ENCODE measurements at regions not wholly inside any gene's neighbourhood (a gene's known extent, or its start where the extent isn't known, plus 50 kb on each side); places are given as distances from the start of the nearest gene placed in this dataset.

GRCh38 chr16:85421338-85422195 lies 191.6 kb upstream of the GSE1 start:
- ATAC-seq (no peak), DNase-seq (peak in 3 of 4 donors; percentile 2 to 20 (median 13))
- no peaks in the 10 kb centered on the region for H3K9me3 ChIP-seq
- peak overlapping the region in 2 of 4 donors; percentile 52 to 66 for H3K27ac ChIP-seq
- H3K4me1 ChIP-seq, result peaks cover 48% of the 10 kb centered on the region
- TF ChIP-seq CTCF (IDR thresholded peaks at IDR 0.05) (no peak), POLR2A (IDR thresholded peaks at IDR 0.05) (no peak)
- H3K4me3 ChIP-seq, result no peak overlapping the region
- no peaks in the 10 kb centered on the region for H3K36me3 ChIP-seq (replicated peaks in 1 of 2; ENCODE audit: insufficient read depth in 1 of 2, low read depth in 2 of 2)
- intact Hi-C loops (cut with DNase I), result loop anchor here (2.0 to 10.0 kb wide), 2 partner anchors 187 to 293 kb away; no protein-coding TSS in a partner anchor
- 64 to 73% methylated on average over 9 to 23 of the region's 24 CpGs for WGBS, 2 donors
- no peaks in the 10 kb centered on the region for H3K27me3 ChIP-seq

GRCh38 chr16:85422196-85422631 lies 190.9 kb upstream of the GSE1 start:
- H3K27ac ChIP-seq, result peak overlapping the region in 3 of 4 donors; percentile 52 to 68 (median 66)
- no peak for TF ChIP-seq POLR2A (IDR thresholded peaks at IDR 0.05)
- no peak for TF ChIP-seq CTCF (IDR thresholded peaks at IDR 0.05)
- H3K9me3 ChIP-seq, result no peaks in the 10 kb centered on the region
- H3K4me3 ChIP-seq, result no peak overlapping the region
- intact Hi-C loops (cut with DNase I), result loop anchor here (10.0 kb wide), 1 partner anchor 293 kb away; no protein-coding TSS in a partner anchor
- ATAC-seq (no peak), DNase-seq (no peak)
- H3K27me3 ChIP-seq, result no peaks in the 10 kb centered on the region
- H3K4me1 ChIP-seq, result peaks cover 48% of the 10 kb centered on the region
- 18 to 24% methylated on average over 13 of the region's 16 CpGs for WGBS, 2 donors
- H3K36me3 ChIP-seq (replicated peaks in 1 of 2; ENCODE audit: insufficient read depth in 1 of 2, low read depth in 2 of 2), result no peaks in the 10 kb centered on the region

GRCh38 chr16:85422632-85423550 lies 190.2 kb upstream of the GSE1 start:
- intact Hi-C loops (cut with DNase I), result loop anchor here (10.0 kb wide), 1 partner anchor 292 kb away; no protein-coding TSS in a partner anchor

GRCh38 chr16:85423631-85424030 lies 189.5 kb upstream of the GSE1 start:
- 89 to 93% methylated on average over 7 to 11 of the region's 11 CpGs for WGBS, 2 donors
- Histone ChIP-seq H3K27ac (peak overlapping the region in 1 of 4 donors; percentile 52), H3K27me3 (no peaks in the 10 kb centered on the region), H3K36me3 (replicated peaks in 1 of 2; ENCODE audit: insufficient read depth in 1 of 2, low read depth in 2 of 2) (no peaks in the 10 kb centered on the region), H3K4me1 (peaks cover 48% of the 10 kb centered on the region), H3K4me3 (no peak overlapping the region), H3K9me3 (no peaks in the 10 kb centered on the region)
- intact Hi-C loops (cut with DNase I), result loop anchor here (10.0 kb wide), 1 partner anchor 291 kb away; no protein-coding TSS in a partner anchor
- ATAC-seq (no peak), DNase-seq (peak; percentile 4 to 13 (median 8))
- TF ChIP-seq CTCF (IDR thresholded peaks at IDR 0.05) (no peak), POLR2A (IDR thresholded peaks at IDR 0.05) (no peak)

More at GRCh38 chr16:85422632-85423550, 190.2 kb upstream of the GSE1 start:
- 33 to 35% methylated on average over 18 to 23 of the region's 23 CpGs for WGBS, 2 donors
- H3K4me1 ChIP-seq, result peaks cover 48% of the 10 kb centered on the region
- no peaks in the 10 kb centered on the region for H3K9me3 ChIP-seq
- no peaks in the 10 kb centered on the region for H3K27me3 ChIP-seq
- DNase-seq (peak; percentile 90 to 97 (median 96)), ATAC-seq (peak; percentile 91)
- H3K36me3 ChIP-seq (replicated peaks in 1 of 2; ENCODE audit: insufficient read depth in 1 of 2, low read depth in 2 of 2), result no peaks in the 10 kb centered on the region
- TF ChIP-seq POLR2A (IDR thresholded peaks at IDR 0.05), result peak in 1 of 3 donors; percentile 41
- TF ChIP-seq CTCF (IDR thresholded peaks at IDR 0.05), result peak in 4 of 7 experiments; percentile 33 to 53 (median 38)
- no peak overlapping the region for H3K4me3 ChIP-seq
- peak overlapping the region; percentile 52 to 68 (median 59) for H3K27ac ChIP-seq

Data from body of pancreas (tissue), 4 donors.